ENCODE measurements at regions not wholly inside any gene's neighbourhood (a gene's known extent, or its start where the extent isn't known, plus 50 kb on each side); places are given as distances from the start of the nearest gene placed in this dataset.

DNA sequence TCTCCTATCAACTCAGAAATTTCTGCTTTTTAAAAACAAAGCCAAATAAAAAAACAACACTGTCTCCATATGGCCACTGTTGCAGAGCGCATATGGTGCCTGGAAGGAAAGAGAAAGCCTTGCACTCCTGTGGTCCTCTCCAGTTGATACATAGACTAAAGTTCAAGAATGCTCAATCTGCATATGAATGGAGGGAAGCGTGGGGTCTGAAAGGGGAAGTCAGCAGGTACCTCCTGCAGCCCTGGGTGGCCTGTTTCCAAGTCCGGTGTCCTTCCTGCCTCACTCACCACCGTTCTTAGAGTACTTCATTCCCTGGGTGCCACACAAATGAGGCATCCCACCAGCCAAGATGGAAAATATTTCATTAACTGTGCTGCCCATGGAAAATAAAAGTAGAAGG lies 138.3 kb upstream of the PALS2 start:
- TF ChIP-seq CTCF (conservative IDR thresholded peaks at IDR 0.05 in 1 of 2, IDR thresholded peaks at IDR 0.05 in 1 of 2; ENCODE audit: low read depth in 1 of 2, low read length in 2 of 2) (no peak), EZH2 (IDR thresholded peaks at IDR 0.05; ENCODE audit: low read length, missing control alignments) (no peak)

Measured in fibroblast of lung (primary cell).